GM23338 (cell line): ENCODE measurements at regions not wholly inside any gene's neighbourhood (a gene's known extent, or its start where the extent isn't known, plus 50 kb on each side); places are given as distances from the start of the nearest gene placed in this dataset.

Source experiments
- CREB1 ChIP-seq: fragments of 250-450 bp; sonication (Bioruptor Pico); IDR thresholded peaks from 2 replicates; pipeline ENCODE4 v1.5.0; 2020; ENCODE audit warnings: low read depth, mild to moderate bottlenecking, moderate library complexity
- CTCF ChIP-seq, 2 experiments: fragments of 200-600 bp in 1 of 2; sonication (generic) in 1 of 2; conservative IDR thresholded peaks; 2 replicates each; pipeline versions ENCODE4 v1.5.1 to v1.6.1; 2016 to 2017; ENCODE audit warnings: antibody characterized with exemption in 2 of 2, low read depth in 2 of 2, mild to moderate bottlenecking in 2 of 2, moderate library complexity in 1 of 2
- EZH2 ChIP-seq: fragments of 200-600 bp; sonication (generic); IDR thresholded peaks from one replicate; pipeline ENCODE4 v1.8.0; 2017; ENCODE audit warnings: antibody characterized with exemption, mild to moderate bottlenecking, low read depth; ENCODE audit not compliant: unreplicated experiment
- EZH2phosphoT487 ChIP-seq: fragments of 200-600 bp; sonication (generic); IDR thresholded peaks from one replicate; pipeline ENCODE4 v1.8.1; 2018; ENCODE audit warnings: antibody characterized with exemption; ENCODE audit not compliant: unreplicated experiment
- JUNB ChIP-seq: IDR thresholded peaks from one replicate; pipeline ENCODE4 v1.6.1; 2016; ENCODE audit warnings: antibody characterized with exemption; ENCODE audit not compliant: unreplicated experiment
- POLR2AphosphoS5 ChIP-seq: IDR thresholded peaks from 2 replicates; pipeline ENCODE4 v1.6.1; 2016; ENCODE audit warnings: antibody characterized with exemption, low read depth
- ZNF462 ChIP-seq: fragments of 250-450 bp; sonication (Bioruptor Pico); IDR thresholded peaks from 2 replicates; pipeline ENCODE4 v1.5.0; 2020; ENCODE audit warnings: mild to moderate bottlenecking, moderate library complexity
- TF ChIP-seq, protein P1 (sequence below): IDR thresholded peaks from one replicate; pipeline ENCODE4 v1.6.1; 2018; ENCODE audit warnings: antibody characterized with exemption; ENCODE audit not compliant: unreplicated experiment

GRCh38 chr2:34105006-34105767, 506.1 kb upstream of the FAM98A start:
- TF ChIP-seq CTCF (conservative IDR thresholded peaks at IDR 0.05; ENCODE audit: low read depth in 2 of 2) = no peak
- no peak for TF ChIP-seq EZH2phosphoT487
- TF ChIP-seq POLR2AphosphoS5 = no peak
- no peak for TF ChIP-seq CREB1
- no peak for TF ChIP-seq JUNB
- TF ChIP-seq EZH2 = no peak
- TF ChIP-seq, protein P1, sequence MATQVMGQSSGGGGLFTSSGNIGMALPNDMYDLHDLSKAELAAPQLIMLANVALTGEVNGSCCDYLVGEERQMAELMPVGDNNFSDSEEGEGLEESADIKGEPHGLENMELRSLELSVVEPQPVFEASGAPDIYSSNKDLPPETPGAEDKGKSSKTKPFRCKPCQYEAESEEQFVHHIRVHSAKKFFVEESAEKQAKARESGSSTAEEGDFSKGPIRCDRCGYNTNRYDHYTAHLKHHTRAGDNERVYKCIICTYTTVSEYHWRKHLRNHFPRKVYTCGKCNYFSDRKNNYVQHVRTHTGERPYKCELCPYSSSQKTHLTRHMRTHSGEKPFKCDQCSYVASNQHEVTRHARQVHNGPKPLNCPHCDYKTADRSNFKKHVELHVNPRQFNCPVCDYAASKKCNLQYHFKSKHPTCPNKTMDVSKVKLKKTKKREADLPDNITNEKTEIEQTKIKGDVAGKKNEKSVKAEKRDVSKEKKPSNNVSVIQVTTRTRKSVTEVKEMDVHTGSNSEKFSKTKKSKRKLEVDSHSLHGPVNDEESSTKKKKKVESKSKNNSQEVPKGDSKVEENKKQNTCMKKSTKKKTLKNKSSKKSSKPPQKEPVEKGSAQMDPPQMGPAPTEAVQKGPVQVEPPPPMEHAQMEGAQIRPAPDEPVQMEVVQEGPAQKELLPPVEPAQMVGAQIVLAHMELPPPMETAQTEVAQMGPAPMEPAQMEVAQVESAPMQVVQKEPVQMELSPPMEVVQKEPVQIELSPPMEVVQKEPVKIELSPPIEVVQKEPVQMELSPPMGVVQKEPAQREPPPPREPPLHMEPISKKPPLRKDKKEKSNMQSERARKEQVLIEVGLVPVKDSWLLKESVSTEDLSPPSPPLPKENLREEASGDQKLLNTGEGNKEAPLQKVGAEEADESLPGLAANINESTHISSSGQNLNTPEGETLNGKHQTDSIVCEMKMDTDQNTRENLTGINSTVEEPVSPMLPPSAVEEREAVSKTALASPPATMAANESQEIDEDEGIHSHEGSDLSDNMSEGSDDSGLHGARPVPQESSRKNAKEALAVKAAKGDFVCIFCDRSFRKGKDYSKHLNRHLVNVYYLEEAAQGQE = no peak
- TF ChIP-seq ZNF462 = no peak
